ENCODE measurements at regions not wholly inside any gene's neighbourhood (a gene's known extent, or its start where the extent isn't known, plus 50 kb on each side); places are given as distances from the start of the nearest gene placed in this dataset.

GRCh38 chr10:36574207-36574606 lies 551.2 kb upstream of the ANKRD30A start:
- TF ChIP-seq CTCF (IDR thresholded peaks at IDR 0.05; ENCODE audit: low read depth, low read length), result no peak
- no peak for TF ChIP-seq MYC (IDR thresholded peaks at IDR 0.05; ENCODE audit: low read depth, low read length)
- no peak for TF ChIP-seq POLR2A (IDR thresholded peaks at IDR 0.05; ENCODE audit: extremely low read depth, insufficient read length)
- no peak for TF ChIP-seq MAX (IDR thresholded peaks at IDR 0.05; ENCODE audit: low read depth, low read length)
- no peak overlapping the region for H3K4me3 ChIP-seq (ENCODE audit: low read depth, low read length)
- DNase-seq (ENCODE audit: low read depth), result no peak

GRCh38 chr10:36573246-36573645 lies 552.2 kb upstream of the ANKRD30A start:
- TF ChIP-seq CTCF (IDR thresholded peaks at IDR 0.05; ENCODE audit: low read depth, low read length) (no peak), MAX (IDR thresholded peaks at IDR 0.05; ENCODE audit: low read depth, low read length) (no peak), MYC (IDR thresholded peaks at IDR 0.05; ENCODE audit: low read depth, low read length) (no peak), POLR2A (IDR thresholded peaks at IDR 0.05; ENCODE audit: extremely low read depth, insufficient read length) (no peak)
- no peak overlapping the region for H3K4me3 ChIP-seq (ENCODE audit: low read depth, low read length)
- DNase-seq (ENCODE audit: low read depth), result no peak

GRCh38 chr10:36564433-36564832 lies 561.0 kb upstream of the ANKRD30A start:
- TF ChIP-seq POLR2A (IDR thresholded peaks at IDR 0.05; ENCODE audit: extremely low read depth, insufficient read length) (no peak), MAX (IDR thresholded peaks at IDR 0.05; ENCODE audit: low read depth, low read length) (no peak), CTCF (IDR thresholded peaks at IDR 0.05; ENCODE audit: low read depth, low read length) (no peak), MYC (IDR thresholded peaks at IDR 0.05; ENCODE audit: low read depth, low read length) (no peak)

GRCh38 chr10:36559412-36560400 lies 565.7 kb upstream of the ANKRD30A start:
- DNase-seq (ENCODE audit: low read depth), result no peak
- no peak overlapping the region for H3K4me3 ChIP-seq (ENCODE audit: low read depth, low read length)
- TF ChIP-seq MAX (IDR thresholded peaks at IDR 0.05; ENCODE audit: low read depth, low read length), result no peak
- TF ChIP-seq CTCF (IDR thresholded peaks at IDR 0.05; ENCODE audit: low read depth, low read length), result no peak
- TF ChIP-seq POLR2A (IDR thresholded peaks at IDR 0.05; ENCODE audit: extremely low read depth, insufficient read length), result no peak
- no peak for TF ChIP-seq MYC (IDR thresholded peaks at IDR 0.05; ENCODE audit: low read depth, low read length)

More at GRCh38 chr10:36564433-36564832, 561.0 kb upstream of the ANKRD30A start:
- no peak overlapping the region for H3K4me3 ChIP-seq (ENCODE audit: low read depth, low read length)
- DNase-seq (ENCODE audit: low read depth), result no peak

GRCh38 chr10:36556468-36556867 lies 568.9 kb upstream of the ANKRD30A start:
- TF ChIP-seq MAX (IDR thresholded peaks at IDR 0.05; ENCODE audit: low read depth, low read length), result no peak
- TF ChIP-seq MYC (IDR thresholded peaks at IDR 0.05; ENCODE audit: low read depth, low read length), result no peak
- TF ChIP-seq POLR2A (IDR thresholded peaks at IDR 0.05; ENCODE audit: extremely low read depth, insufficient read length), result no peak
- TF ChIP-seq CTCF (IDR thresholded peaks at IDR 0.05; ENCODE audit: low read depth, low read length), result no peak
- no peak overlapping the region for H3K4me3 ChIP-seq (ENCODE audit: low read depth, low read length)
- no peak for DNase-seq (ENCODE audit: low read depth)
